Activated naive CD4-positive, alpha-beta T cell treated with anti-CD3 and anti-CD28 coated beads, Interleukin-2, amount 50 U/mL, for 16 hours (primary cell): ENCODE measurements at regions not wholly inside any gene's neighbourhood (a gene's known extent, or its start where the extent isn't known, plus 50 kb on each side); places are given as distances from the start of the nearest gene placed in this dataset.

Source experiments
- DNase-seq: peaks from one replicate; pipeline ENCODE4 v3.0.0-alpha.2; 2020

DNA sequence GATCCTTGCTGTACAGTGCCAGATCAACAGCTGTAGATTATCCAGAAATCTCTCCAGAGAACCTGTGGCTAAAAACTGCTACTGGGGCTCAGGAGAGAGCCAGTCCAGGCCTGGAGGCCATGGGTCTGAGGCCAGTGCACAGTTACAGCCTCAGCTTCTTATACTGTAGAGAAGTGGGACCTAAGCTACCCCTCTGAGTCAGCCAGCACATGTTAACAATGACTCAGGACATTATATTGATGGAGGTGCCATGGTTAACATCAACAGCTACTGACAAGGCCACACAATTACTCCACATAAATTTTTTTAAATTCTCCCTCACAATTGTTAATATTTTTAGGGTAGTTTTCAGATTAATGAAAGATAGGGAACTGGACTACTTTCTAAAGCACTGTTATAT is 138.5 kb downstream of the RBM26 start:
- DNase-seq: no peak

DNA sequence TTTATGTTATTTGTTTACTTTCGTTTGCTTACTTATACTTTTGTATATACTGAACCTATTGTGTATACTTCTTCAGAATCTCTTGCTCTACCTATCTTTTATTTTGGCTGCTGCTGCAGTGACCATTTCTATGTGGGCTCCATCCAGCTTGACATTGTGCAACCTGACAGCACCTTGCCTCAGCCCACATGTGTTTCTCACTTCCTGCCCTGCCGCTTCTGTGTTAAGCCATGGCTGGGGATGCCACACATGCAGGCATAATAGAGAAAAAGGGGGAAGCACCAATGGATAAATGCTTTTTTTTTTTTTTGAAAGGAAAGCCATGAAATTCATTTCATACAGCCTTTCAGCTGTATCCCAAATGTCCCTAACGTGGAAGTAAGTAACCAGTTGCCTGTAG is 147.6 kb downstream of the RBM26 start:
- DNase-seq: no peak

DNA sequence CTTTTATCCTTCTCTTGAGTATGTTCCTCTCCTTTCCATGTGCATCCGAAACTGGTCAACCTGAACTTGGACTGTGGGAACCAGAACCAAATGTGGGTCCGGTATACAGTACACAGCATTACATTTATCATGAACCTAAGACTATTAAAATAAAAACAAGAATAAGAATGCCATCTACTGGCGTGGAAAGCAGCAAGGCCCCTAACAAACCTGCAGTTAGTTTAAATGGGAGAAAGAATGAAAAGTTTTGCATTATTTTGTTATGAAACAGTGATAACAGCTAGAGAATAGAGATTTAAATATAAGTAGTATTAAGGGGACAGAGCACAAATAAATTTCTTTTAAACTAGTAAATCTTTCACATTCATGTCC is 159.5 kb downstream of the RBM26 start:
- DNase-seq: no peak

DNA sequence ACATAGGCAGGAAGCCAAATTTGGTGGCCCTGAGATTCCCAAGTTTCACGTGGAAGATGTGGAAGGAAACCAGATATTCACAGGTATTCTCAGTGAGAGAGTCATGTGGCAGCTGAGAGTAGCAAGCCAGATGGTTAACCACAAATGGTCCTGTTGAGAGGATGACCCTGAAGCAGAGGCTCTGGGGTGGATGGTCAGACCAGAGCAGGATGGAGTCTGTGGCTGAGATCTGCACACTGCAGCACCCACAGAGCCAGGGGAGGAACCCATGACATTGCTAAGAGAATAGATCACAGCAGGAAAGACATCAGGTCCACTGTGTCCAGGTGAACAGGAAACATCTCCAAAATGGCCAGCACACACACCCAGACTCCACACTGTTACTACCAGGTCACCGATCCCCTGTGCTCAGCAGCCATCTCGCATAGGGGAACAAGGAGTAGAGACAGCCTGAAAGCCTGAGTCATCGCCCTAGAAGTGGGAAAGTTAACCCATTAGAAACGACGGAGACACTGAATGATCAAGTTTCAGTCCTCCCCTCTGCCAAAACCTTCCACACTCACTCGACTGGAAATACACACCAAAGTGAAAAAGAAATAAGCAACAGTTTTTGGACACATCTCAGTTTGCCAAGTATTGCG is 160.0 kb downstream of the RBM26 start:
- DNase-seq: no peak

DNA sequence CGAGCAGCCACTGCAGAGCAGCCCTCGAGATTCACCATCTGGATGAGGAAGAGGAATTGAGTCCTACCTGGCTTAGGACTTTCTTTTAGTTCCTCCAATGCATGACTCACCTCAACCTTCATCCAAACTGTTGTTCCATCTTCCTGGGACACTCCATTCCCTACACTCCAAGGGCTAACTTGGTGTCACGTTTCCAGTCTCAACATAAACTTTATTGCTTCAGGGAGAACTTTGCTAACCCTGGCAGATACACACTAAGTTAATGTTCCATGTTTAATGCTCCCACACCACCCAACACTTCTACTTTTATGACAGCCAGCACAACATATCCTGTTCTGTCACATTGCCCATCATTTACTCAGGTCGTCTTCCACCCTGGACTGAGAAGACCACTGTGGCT is 164.4 kb downstream of the RBM26 start:
- DNase-seq: no peak

DNA sequence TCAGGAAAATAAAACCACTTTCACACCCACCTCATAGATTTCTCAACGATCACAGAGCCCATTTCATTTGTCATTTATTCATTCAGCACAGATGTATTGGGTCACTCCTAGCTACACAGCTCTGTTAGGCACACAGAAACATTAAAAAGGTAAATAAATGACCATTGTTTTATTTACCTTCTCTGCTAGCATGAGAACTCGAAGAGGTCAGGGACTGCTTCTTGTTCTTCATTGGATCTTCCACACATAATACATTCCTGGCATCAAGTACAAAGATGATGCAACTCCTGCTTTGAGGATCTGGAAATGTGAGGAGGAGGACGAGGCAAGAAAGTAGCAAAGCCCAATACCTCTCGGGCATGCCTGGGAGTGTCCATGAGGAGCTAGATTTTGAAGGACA is 168.1 kb downstream of the RBM26 start:
- no peak for DNase-seq

DNA sequence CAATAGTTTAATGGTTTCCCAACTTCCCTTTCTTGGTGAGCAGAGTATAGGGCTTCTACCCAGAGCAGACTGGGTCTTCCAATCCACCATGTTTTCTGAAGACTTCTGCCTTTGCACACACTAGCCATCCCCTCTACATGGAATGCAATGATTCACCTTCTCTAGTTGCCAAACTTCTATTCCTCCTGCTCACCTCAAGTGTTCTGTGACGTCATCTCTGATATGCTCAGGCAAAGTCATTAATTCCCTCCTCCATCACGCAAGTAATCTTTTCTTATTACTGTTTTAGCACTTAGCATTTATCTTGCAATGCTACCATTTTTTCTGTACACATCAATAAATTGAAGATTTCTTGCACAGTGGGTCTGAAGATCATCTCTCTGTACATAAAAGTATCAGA is 174.2 kb downstream of the RBM26 start:
- DNase-seq: no peak

DNA sequence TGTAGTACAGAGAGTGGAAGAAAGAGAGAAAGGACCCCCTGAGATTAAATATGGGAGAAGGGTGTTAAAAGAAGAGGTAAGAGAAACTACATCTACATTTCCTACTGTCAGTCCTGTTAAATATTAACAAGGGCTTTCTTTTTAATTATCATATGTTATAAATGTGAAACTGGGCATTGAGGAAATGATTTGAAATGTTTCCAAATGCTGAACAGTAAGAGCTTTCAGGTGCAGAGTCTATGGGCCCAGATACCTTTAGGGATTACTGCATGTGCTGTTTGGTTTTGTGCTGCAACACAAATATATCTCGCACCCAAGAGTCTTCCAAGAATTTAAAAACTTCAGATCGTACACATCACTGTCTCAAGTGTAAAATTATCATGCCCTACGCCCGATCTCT is 176.3 kb downstream of the RBM26 start:
- no peak for DNase-seq

DNA sequence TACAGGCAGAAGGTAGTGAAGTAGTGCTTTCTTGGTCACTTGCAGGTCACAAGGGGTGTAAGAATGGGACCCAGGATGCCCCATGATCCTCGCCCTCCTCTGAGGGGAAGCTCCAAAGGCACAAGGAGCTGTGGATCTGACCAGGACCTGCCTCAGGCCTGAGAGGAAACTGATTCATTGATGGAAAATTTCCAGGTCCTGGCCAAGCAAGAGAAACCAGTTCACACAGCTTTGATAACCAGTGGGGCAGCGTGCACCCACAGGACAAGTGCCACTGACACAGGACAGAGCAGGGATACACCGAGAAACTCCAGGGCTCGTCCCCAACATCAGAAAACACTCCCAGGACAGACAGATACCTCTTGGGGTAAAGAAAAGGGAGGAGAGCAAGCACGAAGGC is 177.1 kb downstream of the RBM26 start:
- no peak for DNase-seq

DNA sequence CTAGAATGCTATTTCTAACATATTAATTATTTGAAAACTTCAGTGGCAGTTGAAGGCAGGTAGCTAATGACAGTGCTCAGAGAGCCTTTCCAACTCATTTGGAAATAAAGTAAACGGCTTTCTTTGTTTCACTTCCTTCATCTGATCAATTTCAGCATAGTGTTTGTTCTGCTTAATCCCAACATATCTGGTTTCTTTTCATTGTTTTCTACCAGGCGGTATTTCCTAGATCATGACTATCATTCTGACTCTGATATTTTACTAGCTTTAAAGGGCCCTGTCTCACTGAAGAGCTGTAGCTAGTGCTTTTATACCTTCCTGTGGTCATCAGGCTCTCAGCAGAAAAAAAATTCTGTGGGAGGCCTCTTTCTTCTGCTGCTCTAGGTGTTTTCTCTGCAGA is 178.6 kb downstream of the RBM26 start:
- DNase-seq: no peak

DNA sequence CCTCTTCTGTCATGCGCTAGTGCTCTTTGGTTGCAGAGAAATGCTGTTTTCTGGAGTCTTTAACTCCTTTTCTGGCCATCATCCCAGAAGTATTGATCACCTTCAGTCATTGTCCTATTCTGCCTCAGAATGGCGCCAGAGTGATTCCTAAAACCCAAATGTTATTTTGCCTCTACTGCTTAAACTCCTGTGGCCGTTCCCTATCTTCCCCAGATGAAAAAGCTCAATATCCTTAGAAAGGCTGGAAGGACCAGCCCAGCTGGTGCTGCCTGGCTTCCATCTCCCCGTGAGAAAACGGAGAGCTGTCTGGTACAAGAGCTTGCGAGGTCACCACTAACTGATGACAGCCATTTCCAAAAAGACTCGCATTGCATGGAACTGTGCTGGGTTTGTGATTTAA is 179.1 kb downstream of the RBM26 start:
- no peak for DNase-seq

DNA sequence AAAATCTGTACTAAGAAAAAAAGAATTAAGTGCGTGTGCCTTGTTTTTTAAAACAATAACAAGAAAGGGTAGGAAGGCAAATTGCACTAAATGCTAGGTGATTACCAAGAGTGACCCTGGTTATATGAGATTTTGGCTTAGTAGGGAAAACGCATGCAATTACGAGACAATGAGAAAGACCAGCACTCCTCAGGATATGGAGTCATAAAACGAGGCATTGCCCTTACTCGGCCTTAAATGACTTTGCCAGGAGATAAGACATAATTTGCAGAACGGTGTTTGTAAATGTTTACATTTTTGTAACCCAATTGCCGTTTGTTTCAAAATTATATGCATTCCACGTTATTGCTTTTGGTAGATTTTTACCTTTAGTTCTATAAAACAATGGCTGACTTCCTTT is 179.8 kb downstream of the RBM26 start:
- DNase-seq: no peak

DNA sequence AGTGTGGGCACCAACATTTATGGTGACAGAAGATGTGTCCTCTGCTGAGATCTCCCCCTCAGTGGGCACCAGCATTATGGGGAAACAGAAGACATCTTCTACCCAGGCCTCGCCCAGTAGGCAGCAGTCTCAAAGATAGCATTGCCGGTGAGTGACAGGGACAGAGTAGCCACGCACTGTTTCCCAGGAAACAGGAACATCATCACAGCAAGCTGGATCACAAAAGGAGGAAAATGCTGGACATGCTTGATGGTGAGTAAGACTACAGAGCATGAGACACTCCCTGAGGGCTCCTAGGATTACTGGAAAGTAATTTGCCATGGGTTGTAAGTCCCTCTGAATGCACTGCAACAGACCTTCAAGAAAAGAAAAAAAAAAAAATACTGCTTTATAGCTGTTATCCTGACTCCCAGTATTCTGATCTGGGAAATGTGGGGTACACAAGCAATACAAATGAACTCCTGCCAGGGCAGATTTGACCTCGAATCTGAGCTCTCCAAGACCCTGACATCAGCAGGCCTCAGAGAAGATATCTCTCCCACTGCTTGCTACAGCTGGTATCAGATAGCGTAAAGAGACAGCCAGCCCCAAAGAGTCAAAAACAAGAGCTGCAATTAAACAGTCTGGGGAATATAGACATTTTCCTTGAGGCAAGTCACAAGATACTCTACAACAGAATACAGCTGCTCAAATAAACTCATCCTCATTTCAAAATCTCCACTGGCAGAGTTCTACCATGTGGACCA is 180.4 kb downstream of the RBM26 start:
- DNase-seq: no peak

DNA sequence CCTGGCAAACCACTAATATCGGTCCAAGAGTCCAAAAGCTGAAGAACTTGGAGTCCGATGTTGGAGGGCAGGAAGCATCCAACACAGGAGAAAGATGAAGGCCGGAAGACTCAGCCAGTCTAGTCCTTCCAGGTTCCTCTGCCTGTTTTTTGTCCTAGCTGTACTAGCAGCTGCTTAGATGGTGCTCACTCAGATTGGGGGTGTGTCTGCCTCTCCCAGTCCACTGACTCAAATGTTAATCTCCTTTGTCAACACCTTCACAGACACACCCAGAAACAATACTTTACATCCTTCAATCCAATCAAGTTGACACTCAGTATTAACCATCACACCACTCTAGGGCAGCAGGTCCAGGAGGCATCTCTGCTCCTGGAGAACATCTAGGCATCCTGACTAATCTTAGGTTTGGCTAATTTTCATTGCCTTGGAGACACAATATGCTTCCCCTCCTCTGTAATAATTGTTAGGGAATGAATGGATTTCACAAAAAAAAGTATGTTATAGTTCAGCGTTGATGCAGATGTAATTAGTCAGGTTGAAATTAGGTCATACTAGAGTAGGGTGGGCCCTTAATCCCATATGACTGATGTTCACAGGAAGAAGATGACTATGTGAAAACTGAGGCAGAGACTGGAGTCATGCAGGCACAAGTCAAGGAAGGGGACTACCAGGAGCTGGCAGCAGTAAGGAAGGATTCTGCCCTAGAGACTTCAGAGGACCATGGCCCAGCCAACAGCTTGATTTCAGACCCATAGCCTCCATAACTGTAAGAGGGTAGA is 183.4 kb downstream of the RBM26 start:
- DNase-seq: no peak

DNA sequence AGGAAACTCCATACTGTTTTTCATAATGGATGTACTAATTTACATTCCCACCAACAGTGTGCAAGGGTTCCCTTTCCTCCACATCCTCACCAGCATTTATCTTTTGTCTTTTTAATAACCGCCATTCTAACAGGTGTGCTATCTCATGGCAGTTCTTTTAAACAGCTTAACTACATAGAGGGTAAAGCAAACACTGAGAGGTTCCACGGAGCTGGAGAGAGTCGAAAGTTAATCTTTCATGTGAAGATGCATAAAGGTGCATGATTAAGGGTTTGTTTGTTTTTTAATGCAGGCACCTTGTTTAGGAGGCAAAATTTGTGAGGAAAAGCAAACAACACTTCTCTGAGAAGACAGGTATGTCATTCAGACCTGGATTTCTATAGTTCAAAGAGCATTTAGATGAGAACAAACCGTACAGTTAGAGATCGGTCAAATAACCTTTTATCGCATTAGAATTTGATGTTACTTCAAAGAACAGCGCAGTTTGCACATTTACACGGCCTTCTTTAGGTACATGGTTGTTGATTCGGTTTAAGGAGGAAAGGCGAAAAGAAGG is 193.9 kb downstream of the RBM26 start:
- no peak for DNase-seq

DNA sequence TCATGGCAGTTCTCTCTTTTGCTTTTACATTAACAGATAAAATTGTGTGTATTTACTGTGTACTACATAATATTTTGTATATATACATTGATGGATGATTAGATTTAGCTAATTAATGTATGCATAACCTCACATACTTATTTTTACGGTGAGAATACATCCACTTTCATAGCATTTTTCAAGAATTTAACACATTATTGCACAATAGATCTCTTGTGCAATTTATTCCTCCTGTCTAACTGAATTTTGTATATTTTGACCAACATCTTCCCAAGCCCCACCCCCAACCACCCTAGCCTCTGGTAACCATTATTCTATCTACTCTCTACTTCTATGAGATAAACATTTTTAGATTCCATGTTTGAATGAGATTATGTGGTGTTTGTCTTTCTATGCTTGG is 194.7 kb downstream of the RBM26 start:
- no peak for DNase-seq

DNA sequence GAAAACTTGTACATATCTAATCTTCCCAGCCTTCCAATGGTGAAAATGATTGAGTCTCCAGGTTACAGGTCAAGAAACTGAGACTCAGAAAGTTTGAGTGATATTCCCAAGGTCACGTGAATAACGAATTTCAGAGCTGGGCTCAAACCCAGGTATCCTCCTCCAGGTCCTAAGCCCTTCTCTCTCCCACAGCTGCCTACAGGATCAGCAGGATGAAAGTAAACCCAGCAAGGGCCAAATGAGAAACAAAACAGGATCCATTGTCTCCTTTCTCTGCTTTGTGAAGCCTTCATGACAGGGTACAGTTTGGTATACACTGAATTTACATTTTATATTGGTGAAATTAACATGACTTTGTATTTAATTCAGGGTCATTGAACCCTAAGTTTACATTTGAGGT is 208.1 kb downstream of the RBM26 start:
- no peak for DNase-seq

DNA sequence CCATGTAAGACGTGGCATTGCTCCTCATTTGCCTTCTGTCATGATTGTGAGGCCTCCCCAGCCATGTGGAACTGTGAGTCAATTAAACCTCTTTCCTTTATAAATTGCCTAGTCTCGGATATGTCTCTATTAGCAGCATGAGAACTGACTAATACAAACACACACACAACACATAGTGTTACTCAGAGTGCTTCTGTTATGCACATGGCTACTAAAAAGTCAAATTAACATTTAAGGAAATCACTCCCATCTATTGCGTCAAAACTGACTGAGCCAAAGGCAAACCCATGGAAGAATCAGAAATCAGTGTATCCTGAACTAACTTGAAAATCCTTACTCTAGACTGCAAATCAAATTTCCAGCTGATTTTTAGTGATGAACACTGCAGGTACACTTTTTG is 209.2 kb downstream of the RBM26 start:
- DNase-seq: no peak

DNA sequence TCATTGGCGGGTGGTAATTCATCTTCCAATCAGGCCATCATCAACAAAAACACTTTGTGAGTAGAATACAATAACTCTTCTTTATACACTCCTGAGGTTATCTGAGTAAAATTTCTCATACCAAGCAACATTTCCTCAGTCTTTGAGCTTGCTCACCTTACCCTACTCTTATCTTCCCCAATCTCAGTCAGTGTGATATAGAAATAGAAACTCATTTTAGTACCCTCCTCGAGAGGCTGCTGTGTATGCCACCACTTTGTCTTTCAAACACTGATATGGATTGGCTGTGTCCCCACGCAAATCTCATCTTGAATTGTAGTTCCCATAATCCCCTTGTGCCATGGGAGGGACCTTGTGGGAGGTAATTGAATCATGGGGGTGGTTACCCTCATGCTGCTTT is 209.7 kb downstream of the RBM26 start:
- no peak for DNase-seq

DNA sequence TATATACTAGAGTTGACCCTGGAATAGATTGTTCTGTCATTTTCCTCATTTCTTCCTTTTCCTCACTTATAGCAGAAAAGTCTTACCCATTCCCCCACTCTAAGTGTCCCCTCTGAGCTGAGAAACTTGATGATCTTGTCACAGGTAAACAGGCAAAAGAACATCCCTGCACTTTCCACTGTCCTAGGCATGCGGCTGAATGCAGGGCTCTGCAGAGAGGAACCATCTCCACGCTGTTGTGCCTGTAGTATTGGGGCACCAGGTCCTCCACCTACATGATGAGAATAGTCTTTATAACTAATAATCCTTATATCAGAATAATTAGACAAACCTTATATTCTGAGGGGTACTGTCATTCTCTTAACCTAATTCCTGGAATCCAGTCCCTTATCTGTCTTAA is 211.3 kb downstream of the RBM26 start:
- no peak for DNase-seq

DNA sequence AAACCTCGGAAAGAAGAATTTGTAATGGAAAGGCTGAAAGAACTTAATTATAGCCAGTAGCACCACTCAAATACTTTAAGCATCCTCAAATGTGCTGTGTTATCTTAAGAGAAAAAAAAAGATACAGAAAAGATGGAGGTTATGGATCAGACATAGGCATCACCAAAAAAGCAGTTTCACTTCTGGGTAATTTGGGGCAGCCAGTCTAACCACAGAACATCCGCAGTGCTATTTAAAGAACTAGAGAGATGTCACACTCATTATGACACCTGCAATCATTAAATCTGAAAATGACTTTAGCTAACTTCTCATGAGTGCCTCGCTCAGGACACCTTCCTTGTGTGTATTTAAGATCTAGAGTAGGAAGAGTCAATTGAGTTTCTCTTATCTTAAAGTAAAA is 211.8 kb downstream of the RBM26 start:
- DNase-seq: peak; percentile 25

DNA sequence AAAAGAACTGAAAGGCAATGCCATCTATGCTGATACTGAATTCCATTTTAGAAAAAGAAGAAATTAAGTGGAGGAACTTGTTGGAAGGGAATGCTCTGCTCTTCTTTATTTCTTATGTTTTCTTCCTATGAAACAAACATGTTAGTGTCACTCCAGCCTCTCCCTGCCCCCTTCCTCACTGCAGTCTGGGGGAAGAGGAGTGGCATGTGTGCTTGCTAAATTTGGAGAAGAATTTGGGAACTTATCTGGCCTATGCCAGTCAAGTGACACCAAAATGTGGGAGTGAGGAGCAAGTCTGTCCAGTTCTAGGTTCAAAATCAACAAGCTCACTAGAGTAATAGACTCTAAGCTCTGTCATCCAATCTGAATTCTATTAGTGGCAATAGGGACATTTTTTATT is 214.6 kb downstream of the RBM26 start:
- DNase-seq: no peak

DNA sequence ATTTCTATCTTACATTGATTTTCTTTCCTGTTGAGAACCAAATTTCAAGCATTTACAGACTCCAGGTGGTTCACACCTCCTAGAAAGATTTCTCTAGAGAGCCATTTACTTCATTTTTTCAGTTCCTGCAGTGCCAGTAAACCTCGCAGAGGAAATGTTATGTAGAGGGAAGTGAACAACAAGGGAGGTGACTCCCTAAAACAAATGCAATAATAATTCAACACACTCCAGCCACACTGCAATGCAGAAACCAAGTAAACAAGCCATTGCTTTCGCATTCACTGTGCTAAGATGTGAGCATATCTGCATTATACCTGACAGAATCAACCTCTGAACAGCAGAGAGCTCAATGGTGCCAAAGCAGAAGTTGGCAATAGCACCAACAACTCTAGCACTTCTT is 215.1 kb downstream of the RBM26 start:
- no peak for DNase-seq
